HL-60 (cell line): ENCODE measurements at regions not wholly inside any gene's neighbourhood (a gene's known extent, or its start where the extent isn't known, plus 50 kb on each side); places are given as distances from the start of the nearest gene placed in this dataset.
"Not testable (repeated sequence)": the region's sequence is repeated elsewhere in the genome, so short reads cannot be mapped to it uniquely, and the experiment has no call there.

Source experiments
- DNase-seq, 2 experiments: peaks; one replicate each; pipeline ENCODE4 v3.0.0-alpha.2; 2010 to 2020; ENCODE audit warnings: low read depth in 1 of 2, low spot score in 1 of 2
- H3K27ac ChIP-seq: fragments of 250-450 bp; sonication (Bioruptor Pico); replicated peaks from 2 replicates; pipeline ENCODE4 v1.5.1; 2020; ENCODE audit warnings: mild to moderate bottlenecking, moderate library complexity
- H3K27me3 ChIP-seq: fragments of 250-450 bp; sonication (Bioruptor Pico); 2 replicates; pipeline ENCODE4 v1.5.1; 2021; ENCODE audit warnings: mild to moderate bottlenecking, moderate library complexity; ENCODE audit not compliant: insufficient read depth, poor library complexity, severe bottlenecking
- H3K4me3 ChIP-seq: replicated peaks from 2 replicates; pipeline ENCODE4 v1.5.1; 2011; ENCODE audit warnings: mild to moderate bottlenecking, control low read depth, low read length; ENCODE audit not compliant: insufficient read depth
- GABPA ChIP-seq: IDR thresholded peaks from 2 replicates; pipeline ENCODE4 v1.6.1; 2012; ENCODE audit warnings: low read depth
- POLR2AphosphoS5 ChIP-seq: IDR thresholded peaks from 2 replicates; pipeline ENCODE4 v1.6.1; 2012; ENCODE audit warnings: low read depth
- SPI1 ChIP-seq: IDR thresholded peaks from 2 replicates; pipeline ENCODE4 v1.6.1; 2012; ENCODE audit warnings: low read depth, mild to moderate bottlenecking, borderline replicate concordance
- TF ChIP-seq, protein P1 (sequence below): IDR thresholded peaks from one replicate; pipeline ENCODE4 v1.5.1; 2011; ENCODE audit warnings: low read length, control low read depth, inconsistent platforms; ENCODE audit not compliant: insufficient read depth
- TF ChIP-seq, protein P2 (sequence below): IDR thresholded peaks from 2 replicates; pipeline ENCODE4 v1.6.1; 2012; ENCODE audit warnings: low read depth; ENCODE audit not compliant: insufficient replicate concordance

DNA sequence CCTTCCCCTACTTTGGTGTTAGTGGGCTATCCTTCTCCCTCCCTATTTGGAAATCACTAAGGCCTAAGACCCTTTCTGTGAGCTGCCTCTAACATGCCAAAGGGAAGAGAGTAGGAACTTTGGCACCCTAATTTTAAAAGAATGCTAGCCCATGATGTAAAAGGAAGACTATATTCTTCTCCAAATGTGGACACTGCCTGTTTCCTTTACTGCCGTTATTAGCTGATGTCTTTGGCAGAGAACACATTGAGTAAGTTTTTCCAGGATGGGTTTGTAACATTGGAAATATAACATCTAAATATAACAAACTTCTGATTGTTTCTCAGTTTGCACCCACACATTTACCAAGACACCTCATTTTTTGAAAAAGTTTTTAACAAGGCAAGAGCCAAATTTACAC, 56.9 kb upstream of the TNKS2 start:
- TF ChIP-seq, protein P1, sequence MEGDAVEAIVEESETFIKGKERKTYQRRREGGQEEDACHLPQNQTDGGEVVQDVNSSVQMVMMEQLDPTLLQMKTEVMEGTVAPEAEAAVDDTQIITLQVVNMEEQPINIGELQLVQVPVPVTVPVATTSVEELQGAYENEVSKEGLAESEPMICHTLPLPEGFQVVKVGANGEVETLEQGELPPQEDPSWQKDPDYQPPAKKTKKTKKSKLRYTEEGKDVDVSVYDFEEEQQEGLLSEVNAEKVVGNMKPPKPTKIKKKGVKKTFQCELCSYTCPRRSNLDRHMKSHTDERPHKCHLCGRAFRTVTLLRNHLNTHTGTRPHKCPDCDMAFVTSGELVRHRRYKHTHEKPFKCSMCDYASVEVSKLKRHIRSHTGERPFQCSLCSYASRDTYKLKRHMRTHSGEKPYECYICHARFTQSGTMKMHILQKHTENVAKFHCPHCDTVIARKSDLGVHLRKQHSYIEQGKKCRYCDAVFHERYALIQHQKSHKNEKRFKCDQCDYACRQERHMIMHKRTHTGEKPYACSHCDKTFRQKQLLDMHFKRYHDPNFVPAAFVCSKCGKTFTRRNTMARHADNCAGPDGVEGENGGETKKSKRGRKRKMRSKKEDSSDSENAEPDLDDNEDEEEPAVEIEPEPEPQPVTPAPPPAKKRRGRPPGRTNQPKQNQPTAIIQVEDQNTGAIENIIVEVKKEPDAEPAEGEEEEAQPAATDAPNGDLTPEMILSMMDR, result no peak
- no peak for TF ChIP-seq POLR2AphosphoS5
- H3K4me3 ChIP-seq, result no peak overlapping the region

DNA sequence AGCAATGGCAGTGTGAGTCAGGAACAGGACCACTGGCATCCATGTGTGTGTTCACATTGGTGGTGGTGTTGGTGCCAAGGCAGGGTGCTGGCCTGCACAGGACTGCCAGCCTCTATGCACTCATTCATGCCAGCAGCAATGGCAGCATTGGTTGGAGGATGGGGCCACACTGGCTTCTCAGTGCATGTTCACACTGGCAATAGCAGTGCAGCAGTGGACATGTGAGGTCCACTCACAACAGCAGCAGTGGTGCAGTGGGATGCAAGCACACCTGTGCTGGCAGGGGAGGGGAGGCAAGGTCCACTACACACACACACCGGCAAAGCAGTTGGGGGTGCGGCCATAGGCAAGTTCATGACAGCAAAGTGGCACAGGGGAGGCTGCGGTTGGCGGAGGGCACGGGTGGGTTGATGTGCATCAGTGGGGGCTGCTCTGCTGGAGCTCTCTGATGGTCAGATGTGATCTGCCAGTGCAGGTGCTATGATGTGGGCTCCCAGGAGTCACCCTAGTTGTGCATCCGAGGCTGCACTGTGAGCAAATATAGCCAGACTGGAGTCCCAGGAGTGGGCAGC, 57.8 kb upstream of the TNKS2 start:
- Histone ChIP-seq H3K27ac (no peak overlapping the region), H3K27me3 (peaks cover 7% of the 10 kb centered on the region), H3K4me3 (no peak overlapping the region)
- TF ChIP-seq GABPA, result no peak
- TF ChIP-seq, protein P1, result no peak
- TF ChIP-seq, protein P2, sequence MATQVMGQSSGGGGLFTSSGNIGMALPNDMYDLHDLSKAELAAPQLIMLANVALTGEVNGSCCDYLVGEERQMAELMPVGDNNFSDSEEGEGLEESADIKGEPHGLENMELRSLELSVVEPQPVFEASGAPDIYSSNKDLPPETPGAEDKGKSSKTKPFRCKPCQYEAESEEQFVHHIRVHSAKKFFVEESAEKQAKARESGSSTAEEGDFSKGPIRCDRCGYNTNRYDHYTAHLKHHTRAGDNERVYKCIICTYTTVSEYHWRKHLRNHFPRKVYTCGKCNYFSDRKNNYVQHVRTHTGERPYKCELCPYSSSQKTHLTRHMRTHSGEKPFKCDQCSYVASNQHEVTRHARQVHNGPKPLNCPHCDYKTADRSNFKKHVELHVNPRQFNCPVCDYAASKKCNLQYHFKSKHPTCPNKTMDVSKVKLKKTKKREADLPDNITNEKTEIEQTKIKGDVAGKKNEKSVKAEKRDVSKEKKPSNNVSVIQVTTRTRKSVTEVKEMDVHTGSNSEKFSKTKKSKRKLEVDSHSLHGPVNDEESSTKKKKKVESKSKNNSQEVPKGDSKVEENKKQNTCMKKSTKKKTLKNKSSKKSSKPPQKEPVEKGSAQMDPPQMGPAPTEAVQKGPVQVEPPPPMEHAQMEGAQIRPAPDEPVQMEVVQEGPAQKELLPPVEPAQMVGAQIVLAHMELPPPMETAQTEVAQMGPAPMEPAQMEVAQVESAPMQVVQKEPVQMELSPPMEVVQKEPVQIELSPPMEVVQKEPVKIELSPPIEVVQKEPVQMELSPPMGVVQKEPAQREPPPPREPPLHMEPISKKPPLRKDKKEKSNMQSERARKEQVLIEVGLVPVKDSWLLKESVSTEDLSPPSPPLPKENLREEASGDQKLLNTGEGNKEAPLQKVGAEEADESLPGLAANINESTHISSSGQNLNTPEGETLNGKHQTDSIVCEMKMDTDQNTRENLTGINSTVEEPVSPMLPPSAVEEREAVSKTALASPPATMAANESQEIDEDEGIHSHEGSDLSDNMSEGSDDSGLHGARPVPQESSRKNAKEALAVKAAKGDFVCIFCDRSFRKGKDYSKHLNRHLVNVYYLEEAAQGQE, result no peak
- no peak for TF ChIP-seq POLR2AphosphoS5
- TF ChIP-seq SPI1, result no peak
- no peak for DNase-seq

More for the DNA sequence above, 56.9 kb upstream of the TNKS2 start:
- Histone ChIP-seq H3K27me3 (peaks cover 7% of the 10 kb centered on the region), H3K27ac (no peak overlapping the region)
- no peak for DNase-seq

DNA sequence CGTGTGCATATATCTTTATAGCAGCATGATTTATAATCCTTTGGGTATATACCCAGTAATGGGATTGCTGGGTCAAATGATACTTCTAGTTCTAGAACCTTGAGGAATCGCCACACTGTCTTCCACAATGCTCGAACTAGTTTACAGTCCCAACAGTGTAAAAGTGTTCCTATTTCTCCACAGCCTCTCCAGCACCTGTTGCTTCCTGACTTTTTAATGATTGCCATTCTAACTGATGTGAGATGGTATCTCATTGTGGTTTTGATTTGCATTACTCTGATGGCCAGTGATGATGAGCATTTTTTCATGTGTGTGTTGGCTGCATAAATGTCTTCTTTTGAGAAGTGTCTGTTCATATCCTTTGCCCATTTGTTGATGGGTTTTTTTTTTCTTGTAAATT, 66.0 kb upstream of the TNKS2 start:
- not testable (repeated sequence) for H3K27ac ChIP-seq, H3K4me3 ChIP-seq, H3K27me3 ChIP-seq, DNase-seq

DNA sequence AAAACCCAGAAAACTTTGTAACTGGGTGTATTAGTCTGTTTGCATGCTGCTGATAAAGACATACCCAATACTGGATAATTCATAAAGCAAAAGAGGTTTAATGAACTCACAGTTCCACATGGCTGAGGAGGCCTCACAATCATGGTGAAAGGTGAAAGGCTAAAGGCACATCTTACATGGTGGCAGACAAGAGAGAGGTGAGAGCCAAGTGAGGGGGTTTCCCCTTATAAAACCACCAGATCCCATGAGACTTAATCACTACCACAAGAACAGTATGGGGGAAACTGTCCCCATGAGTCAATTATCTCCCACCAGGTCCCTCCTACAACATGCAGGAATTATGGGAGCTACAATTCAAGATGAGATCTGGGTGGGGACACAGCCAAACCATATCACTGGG, 68.9 kb upstream of the TNKS2 start:
- not testable (repeated sequence) for H3K4me3 ChIP-seq, H3K27me3 ChIP-seq, H3K27ac ChIP-seq, DNase-seq

DNA sequence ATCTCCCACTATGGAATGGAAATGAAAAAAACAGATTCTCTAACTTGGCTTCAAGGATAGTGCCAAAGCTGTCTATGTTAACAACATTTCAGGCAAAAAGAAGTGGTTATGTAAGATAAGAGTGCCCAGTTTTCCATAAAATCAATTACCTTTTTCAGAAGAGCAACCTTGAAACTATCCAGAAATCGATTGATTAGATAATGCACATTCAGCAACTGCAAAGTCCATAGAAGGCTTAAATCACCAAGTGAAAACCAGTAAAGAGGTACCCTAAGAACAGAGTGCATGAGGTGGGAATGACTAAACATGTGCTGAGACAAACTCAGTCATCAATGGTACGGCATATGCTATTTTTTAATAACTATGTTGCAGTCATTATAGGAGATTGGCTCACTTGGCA, 71.9 kb upstream of the TNKS2 start:
- no peak overlapping the region for H3K27ac ChIP-seq
- no peak overlapping the region for H3K4me3 ChIP-seq
- DNase-seq, result no peak
- H3K27me3 ChIP-seq, result no peaks in the 10 kb centered on the region
- TF ChIP-seq GABPA, result no peak
- TF ChIP-seq SPI1, result no peak
- TF ChIP-seq, protein P1, result no peak
- TF ChIP-seq POLR2AphosphoS5, result no peak
- TF ChIP-seq, protein P2, result no peak
